ENCODE measurements at regions not wholly inside any gene's neighbourhood (a gene's known extent, or its start where the extent isn't known, plus 50 kb on each side); places are given as distances from the start of the nearest gene placed in this dataset.

GRCh38 chr19:46955813-46956371 is 63.7 kb upstream of the NPAS1 start:
- Mint-ChIP-seq H3K27me3 (ENCODE audit: low read depth) (no peaks in the 10 kb centered on the region), H3K27ac (no peak overlapping the region), H3K36me3 (peaks cover 18% of the 10 kb centered on the region), H3K9me3 (peaks cover 2% of the 10 kb centered on the region), H3K4me3 (no peak overlapping the region), H3K4me1 (peaks cover 41% of the 10 kb centered on the region)
- DNase-seq (ENCODE audit: low spot score in 2 of 2, unreplicated experiment in 2 of 2) = no peak
- TF ChIP-seq, protein P1, sequence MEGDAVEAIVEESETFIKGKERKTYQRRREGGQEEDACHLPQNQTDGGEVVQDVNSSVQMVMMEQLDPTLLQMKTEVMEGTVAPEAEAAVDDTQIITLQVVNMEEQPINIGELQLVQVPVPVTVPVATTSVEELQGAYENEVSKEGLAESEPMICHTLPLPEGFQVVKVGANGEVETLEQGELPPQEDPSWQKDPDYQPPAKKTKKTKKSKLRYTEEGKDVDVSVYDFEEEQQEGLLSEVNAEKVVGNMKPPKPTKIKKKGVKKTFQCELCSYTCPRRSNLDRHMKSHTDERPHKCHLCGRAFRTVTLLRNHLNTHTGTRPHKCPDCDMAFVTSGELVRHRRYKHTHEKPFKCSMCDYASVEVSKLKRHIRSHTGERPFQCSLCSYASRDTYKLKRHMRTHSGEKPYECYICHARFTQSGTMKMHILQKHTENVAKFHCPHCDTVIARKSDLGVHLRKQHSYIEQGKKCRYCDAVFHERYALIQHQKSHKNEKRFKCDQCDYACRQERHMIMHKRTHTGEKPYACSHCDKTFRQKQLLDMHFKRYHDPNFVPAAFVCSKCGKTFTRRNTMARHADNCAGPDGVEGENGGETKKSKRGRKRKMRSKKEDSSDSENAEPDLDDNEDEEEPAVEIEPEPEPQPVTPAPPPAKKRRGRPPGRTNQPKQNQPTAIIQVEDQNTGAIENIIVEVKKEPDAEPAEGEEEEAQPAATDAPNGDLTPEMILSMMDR (IDR thresholded peaks at IDR 0.05; ENCODE audit: unreplicated experiment) = no peak

DNA sequence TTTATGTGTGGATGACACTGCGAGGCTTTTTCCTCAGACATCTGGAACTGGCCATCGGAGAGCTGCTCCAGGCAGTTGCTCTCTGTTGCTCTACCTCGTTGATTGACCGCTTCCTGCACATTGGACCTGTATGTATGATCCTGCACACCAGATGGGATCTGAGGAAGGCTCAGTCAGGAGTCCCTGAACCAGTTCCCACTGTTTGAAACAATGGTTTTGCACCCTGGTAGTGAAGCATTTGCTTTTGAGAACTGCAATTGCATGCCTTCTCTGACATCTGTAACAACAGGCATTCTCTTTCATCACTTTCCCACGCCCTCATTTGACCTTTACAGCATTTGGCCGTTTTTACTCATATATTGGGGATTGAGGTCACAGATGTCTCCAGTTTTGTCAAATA is 61.1 kb upstream of the NPAS1 start:
- TF ChIP-seq, protein P1 (IDR thresholded peaks at IDR 0.05; ENCODE audit: unreplicated experiment) = no peak
- peak overlapping the region; percentile 79 for H3K27ac Mint-ChIP-seq
- H3K4me1 Mint-ChIP-seq = peaks cover 38% of the 10 kb centered on the region
- peaks cover 14% of the 10 kb centered on the region for H3K36me3 Mint-ChIP-seq
- H3K27me3 Mint-ChIP-seq (ENCODE audit: low read depth) = no peaks in the 10 kb centered on the region
- peaks cover 2% of the 10 kb centered on the region for H3K9me3 Mint-ChIP-seq
- H3K4me3 Mint-ChIP-seq = no peak overlapping the region
- no peak for DNase-seq (ENCODE audit: low spot score in 2 of 2, unreplicated experiment in 2 of 2)

- H3K27me3 Mint-ChIP-seq (ENCODE audit: low read depth) = no peaks in the 10 kb centered on the region
- TF ChIP-seq, protein P1 (IDR thresholded peaks at IDR 0.05; ENCODE audit: unreplicated experiment) = no peak
- peaks cover 26% of the 10 kb centered on the region for H3K4me1 Mint-ChIP-seq
- peak overlapping the region; percentile 69 for H3K27ac Mint-ChIP-seq
- peaks cover 2% of the 10 kb centered on the region for H3K9me3 Mint-ChIP-seq
- no peak for DNase-seq (ENCODE audit: low spot score in 2 of 2, unreplicated experiment in 2 of 2)
- H3K36me3 Mint-ChIP-seq = peaks cover 10% of the 10 kb centered on the region
- no peak overlapping the region for H3K4me3 Mint-ChIP-seq
Observed at GRCh38 chr19:46959894-46960556, 59.6 kb upstream of the NPAS1 start.

DNA sequence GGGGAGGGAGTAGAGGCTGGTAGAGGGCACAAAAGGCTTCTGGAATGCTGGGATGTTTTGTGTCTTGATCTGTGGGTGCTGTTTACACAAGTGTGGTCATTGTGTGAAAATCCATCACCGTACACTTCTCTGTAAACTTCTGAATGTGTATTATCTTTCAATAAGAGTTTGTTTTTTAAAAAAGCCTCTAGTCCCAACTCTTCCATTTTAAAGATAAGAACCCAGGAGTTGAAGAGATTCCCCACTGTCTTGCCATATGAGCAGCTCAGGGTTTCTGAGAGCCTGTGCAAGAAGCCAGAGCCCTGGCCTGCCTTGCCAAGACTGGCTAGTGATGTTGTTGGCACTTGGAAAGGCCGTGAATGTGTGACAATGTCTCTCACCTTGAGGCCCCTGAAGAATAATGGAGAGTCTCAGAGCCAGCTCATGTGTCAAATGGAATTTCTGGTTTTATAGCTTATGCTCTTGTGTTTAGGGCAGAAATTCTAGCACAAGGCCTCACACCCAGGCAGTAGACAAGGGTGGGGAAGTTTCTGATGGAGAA is 57.5 kb upstream of the NPAS1 start:
- peaks cover 17% of the 10 kb centered on the region for H3K4me1 Mint-ChIP-seq
- DNase-seq (ENCODE audit: low spot score in 2 of 2, unreplicated experiment in 2 of 2) = no peak
- H3K27me3 Mint-ChIP-seq (ENCODE audit: low read depth) = no peaks in the 10 kb centered on the region
- H3K27ac Mint-ChIP-seq = peak overlapping the region; percentile 30
- peaks cover 2% of the 10 kb centered on the region for H3K9me3 Mint-ChIP-seq
- H3K4me3 Mint-ChIP-seq = no peak overlapping the region
- peaks cover 16% of the 10 kb centered on the region for H3K36me3 Mint-ChIP-seq
- TF ChIP-seq, protein P1 (IDR thresholded peaks at IDR 0.05; ENCODE audit: unreplicated experiment) = no peak

DNA sequence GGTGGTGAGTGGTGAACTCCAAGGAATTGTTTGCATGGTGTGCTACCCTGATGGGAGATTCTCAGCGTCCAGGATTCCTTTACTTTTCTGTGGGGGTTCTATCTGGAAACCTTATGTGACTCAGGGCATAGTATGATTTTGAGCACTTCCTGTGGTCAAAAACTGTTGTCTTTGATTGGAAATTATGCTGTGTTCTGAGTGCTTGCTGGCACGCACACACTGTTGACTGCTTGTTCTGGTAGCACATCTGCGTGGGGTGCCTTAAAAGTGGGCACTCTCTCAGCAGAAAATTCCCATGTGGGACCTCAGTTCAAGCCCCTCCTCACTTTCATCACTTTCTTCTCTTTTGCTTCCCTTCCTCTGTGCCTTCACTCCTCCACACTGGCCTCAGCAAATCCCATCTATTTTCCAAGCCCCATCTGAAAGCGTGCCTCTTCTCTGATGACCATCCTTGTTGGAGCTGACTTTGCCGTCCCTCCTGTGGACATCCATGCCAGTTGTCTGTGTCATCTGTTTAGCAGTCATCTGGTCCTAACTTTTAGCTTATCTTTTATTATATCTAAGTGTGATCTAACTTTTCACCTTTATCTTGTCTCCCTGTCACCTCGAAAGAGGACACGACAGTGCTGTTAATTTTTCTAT is 56.4 kb upstream of the NPAS1 start:
- Mint-ChIP-seq H3K9me3 (peaks cover 2% of the 10 kb centered on the region), H3K4me3 (no peak overlapping the region), H3K27ac (no peak overlapping the region), H3K27me3 (ENCODE audit: low read depth) (no peaks in the 10 kb centered on the region), H3K4me1 (peaks cover 15% of the 10 kb centered on the region), H3K36me3 (peaks cover 17% of the 10 kb centered on the region)
- TF ChIP-seq, protein P1 (IDR thresholded peaks at IDR 0.05; ENCODE audit: unreplicated experiment) = no peak
- no peak for DNase-seq (ENCODE audit: low spot score in 2 of 2, unreplicated experiment in 2 of 2)
